ENCODE measurements at regions not wholly inside any gene's neighbourhood (a gene's known extent, or its start where the extent isn't known, plus 50 kb on each side); places are given as distances from the start of the nearest gene placed in this dataset.

- ATAC-seq, result peak; percentile 97
- TF ChIP-seq, protein P1, sequence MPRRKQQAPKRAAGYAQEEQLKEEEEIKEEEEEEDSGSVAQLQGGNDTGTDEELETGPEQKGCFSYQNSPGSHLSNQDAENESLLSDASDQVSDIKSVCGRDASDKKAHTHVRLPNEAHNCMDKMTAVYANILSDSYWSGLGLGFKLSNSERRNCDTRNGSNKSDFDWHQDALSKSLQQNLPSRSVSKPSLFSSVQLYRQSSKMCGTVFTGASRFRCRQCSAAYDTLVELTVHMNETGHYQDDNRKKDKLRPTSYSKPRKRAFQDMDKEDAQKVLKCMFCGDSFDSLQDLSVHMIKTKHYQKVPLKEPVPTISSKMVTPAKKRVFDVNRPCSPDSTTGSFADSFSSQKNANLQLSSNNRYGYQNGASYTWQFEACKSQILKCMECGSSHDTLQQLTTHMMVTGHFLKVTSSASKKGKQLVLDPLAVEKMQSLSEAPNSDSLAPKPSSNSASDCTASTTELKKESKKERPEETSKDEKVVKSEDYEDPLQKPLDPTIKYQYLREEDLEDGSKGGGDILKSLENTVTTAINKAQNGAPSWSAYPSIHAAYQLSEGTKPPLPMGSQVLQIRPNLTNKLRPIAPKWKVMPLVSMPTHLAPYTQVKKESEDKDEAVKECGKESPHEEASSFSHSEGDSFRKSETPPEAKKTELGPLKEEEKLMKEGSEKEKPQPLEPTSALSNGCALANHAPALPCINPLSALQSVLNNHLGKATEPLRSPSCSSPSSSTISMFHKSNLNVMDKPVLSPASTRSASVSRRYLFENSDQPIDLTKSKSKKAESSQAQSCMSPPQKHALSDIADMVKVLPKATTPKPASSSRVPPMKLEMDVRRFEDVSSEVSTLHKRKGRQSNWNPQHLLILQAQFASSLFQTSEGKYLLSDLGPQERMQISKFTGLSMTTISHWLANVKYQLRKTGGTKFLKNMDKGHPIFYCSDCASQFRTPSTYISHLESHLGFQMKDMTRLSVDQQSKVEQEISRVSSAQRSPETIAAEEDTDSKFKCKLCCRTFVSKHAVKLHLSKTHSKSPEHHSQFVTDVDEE (CRISPR knock-in tag; IDR thresholded peaks at IDR 0.05), result no peak
- 0 out of 2 replicates have a peak, but pooled peaks have one; percentile 13 for TF ChIP-seq ZFP3 (CRISPR knock-in tag; IDR thresholded peaks at IDR 0.05)
- TF ChIP-seq ARNTL (CRISPR knock-in tag; IDR thresholded peaks at IDR 0.05; ENCODE audit: borderline replicate concordance, low read depth), result no peak
- 0 out of 2 replicates have a peak, but pooled peaks have one; percentile 32 for TF ChIP-seq ISL1 (CRISPR knock-in tag; IDR thresholded peaks at IDR 0.05)
- TF ChIP-seq CSRNP3 (CRISPR knock-in tag; IDR thresholded peaks at IDR 0.05), result no peak
These were observed 127.4 kb downstream of the ELAPOR2 start for GRCh38 chr7:86932038-86932512.

- ATAC-seq, result no peak
- no peak for TF ChIP-seq CSRNP3 (CRISPR knock-in tag; IDR thresholded peaks at IDR 0.05)
- TF ChIP-seq GLIS3 (CRISPR knock-in tag; IDR thresholded peaks at IDR 0.05), result no peak
- TF ChIP-seq PPARA (CRISPR knock-in tag; IDR thresholded peaks at IDR 0.05; ENCODE audit: borderline replicate concordance), result no peak
- no peak for TF ChIP-seq BACH2 (CRISPR knock-in tag; IDR thresholded peaks at IDR 0.05; ENCODE audit: borderline replicate concordance)
- no peak for TF ChIP-seq TCF4 (CRISPR knock-in tag; IDR thresholded peaks at IDR 0.05; ENCODE audit: borderline replicate concordance)
These were observed 128.0 kb downstream of the ELAPOR2 start for GRCh38 chr7:86931439-86931838.

DNA sequence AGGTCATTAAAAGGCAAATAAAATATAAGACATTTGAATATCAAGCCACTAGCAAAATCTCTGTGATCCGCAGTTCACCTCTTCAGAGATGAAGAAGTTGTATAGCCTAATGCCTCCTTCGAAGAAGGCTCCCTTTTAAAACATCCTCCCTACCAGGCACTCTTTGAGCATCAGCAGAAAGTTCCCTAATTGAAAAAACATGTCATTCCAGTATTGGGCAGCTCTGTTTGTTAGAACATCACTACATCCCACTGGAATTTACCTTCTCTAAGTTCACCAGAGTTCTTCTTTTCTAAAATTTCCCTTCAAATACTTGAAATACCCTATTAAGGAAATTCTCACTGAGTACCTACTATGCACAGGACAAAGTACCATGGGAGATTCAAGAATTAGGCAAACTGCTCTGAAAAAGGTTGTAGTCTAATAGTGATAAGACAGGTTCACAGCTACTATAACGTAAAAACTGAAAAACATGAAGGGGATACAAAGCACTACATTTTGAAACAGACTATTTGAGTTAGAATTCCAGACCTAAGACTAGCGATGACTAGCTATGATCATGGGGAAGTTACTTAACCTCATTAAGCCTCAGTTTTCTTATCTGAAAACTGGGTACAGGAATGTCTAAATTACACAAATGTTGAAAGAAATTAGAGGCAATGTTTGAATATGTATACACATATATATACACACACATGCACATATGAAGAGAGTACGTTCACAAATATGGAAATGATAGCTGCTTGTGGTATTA, 128.7 kb downstream of the ELAPOR2 start:
- TF ChIP-seq POU6F1 (CRISPR knock-in tag; IDR thresholded peaks at IDR 0.05; ENCODE audit: borderline replicate concordance, low read depth) (no peak), ZFP3 (CRISPR knock-in tag; IDR thresholded peaks at IDR 0.05) (no peak), CSRNP3 (CRISPR knock-in tag; IDR thresholded peaks at IDR 0.05) (no peak), GLIS3 (CRISPR knock-in tag; IDR thresholded peaks at IDR 0.05) (no peak), ZFP30 (CRISPR knock-in tag; IDR thresholded peaks at IDR 0.05) (no peak), ZNF8 (CRISPR knock-in tag; IDR thresholded peaks at IDR 0.05) (no peak), ESRRG (CRISPR knock-in tag; IDR thresholded peaks at IDR 0.05) (no peak), PATZ1 (CRISPR knock-in tag; IDR thresholded peaks at IDR 0.05; ENCODE audit: borderline replicate concordance) (no peak)
- TF ChIP-seq, protein P1 (CRISPR knock-in tag; IDR thresholded peaks at IDR 0.05), result no peak

More for the DNA sequence above, 128.7 kb downstream of the ELAPOR2 start:
- peak; percentile 17; the same call in 2 of the 3 replicates for ATAC-seq
